Lower leg skin (tissue), 4 donors: ENCODE measurements at regions not wholly inside any gene's neighbourhood (a gene's known extent, or its start where the extent isn't known, plus 50 kb on each side); places are given as distances from the start of the nearest gene placed in this dataset.

Experiments
- DNase-seq, 2 donors: peaks; one replicate each; pipeline ENCODE4 v3.0.0-alpha.2; 2019; ENCODE audit warnings: low spot score in 2 of 2
- H3K4me3 ChIP-seq: fragments of 200-600 bp; sonication (generic); 2 replicates; pipeline ENCODE4 v1.5.1; 2017; ENCODE audit warnings: mild to moderate bottlenecking, low read depth; ENCODE audit not compliant: poor library complexity, severe bottlenecking
- CTCF ChIP-seq, 3 donors: fragments of 450-650 bp; IDR thresholded peaks; one replicate each; pipeline ENCODE4 v1.5.1; 2016; ENCODE audit warnings: antibody characterized with exemption in 3 of 3, mild to moderate bottlenecking in 3 of 3, moderate library complexity in 2 of 3
- POLR2A ChIP-seq, 2 donors: fragments of 450-650 bp; IDR thresholded peaks; one replicate each; pipeline ENCODE4 v1.6.1; 2016 to 2017; ENCODE audit warnings: antibody characterized with exemption in 2 of 2, mild to moderate bottlenecking in 1 of 2, moderate library complexity in 1 of 2
- WGBS, 2 donors: methylation state at CpG; one replicate each; pipeline ENCODE4 v1.1.5; 2018; 5-methylcytosine and 5-hydroxymethylcytosine counted together
- intact Hi-C: fragments of 100-400 bp; cut with DNase I; formaldehyde crosslinking; loops from one replicate; pipeline ENCODE4 v1.15.0; 2023; ENCODE audit warnings: low total_unique reads

- DNase-seq: no peak
These were observed 137.1 kb upstream of the PIEZO2 start for GRCh38 chr18:11286431-11286830.

DNA sequence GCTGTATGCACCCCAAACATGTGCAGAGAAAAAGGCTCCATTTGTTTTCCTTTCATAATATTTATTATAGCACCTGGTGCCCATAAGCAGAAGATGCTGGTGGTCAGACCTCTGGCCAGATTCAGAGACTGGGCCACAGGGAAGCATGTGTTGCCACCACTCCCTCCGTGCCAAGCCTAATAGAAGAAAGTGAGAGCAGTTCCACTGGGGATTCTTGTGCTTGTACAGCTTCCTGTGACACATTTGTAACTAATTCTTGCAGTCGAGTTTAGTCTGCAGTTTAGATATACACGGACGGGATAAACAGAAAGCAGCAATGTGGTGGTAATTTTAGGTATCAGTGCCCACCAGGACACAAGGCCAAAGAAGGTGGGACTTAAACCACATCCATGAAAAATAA lies 135.4 kb upstream of the PIEZO2 start:
- intact Hi-C loops: no loop called here
- WGBS, 2 donors: 43 to 57% methylated on average over 4 of the region's 4 CpGs
- no peak overlapping the region for H3K4me3 ChIP-seq
- TF ChIP-seq CTCF (IDR thresholded peaks at IDR 0.05) (no peak), POLR2A (IDR thresholded peaks at IDR 0.05) (no peak)
- DNase-seq: no peak

More at GRCh38 chr18:11286431-11286830, 137.1 kb upstream of the PIEZO2 start:
- 79 to 83% methylated on average over 3 of the region's 3 CpGs for WGBS, 2 donors
- H3K4me3 ChIP-seq: no peak overlapping the region
- TF ChIP-seq CTCF (IDR thresholded peaks at IDR 0.05): no peak
- no peak for TF ChIP-seq POLR2A (IDR thresholded peaks at IDR 0.05)
- intact Hi-C loops: no loop called here

- intact Hi-C loops: no loop called here
- TF ChIP-seq CTCF (IDR thresholded peaks at IDR 0.05) (no peak), POLR2A (IDR thresholded peaks at IDR 0.05) (no peak)
- H3K4me3 ChIP-seq: no peak overlapping the region
- 80 to 84% methylated on average over 3 of the region's 3 CpGs for WGBS, 2 donors
- DNase-seq: no peak
These were observed 135.0 kb upstream of the PIEZO2 start for GRCh38 chr18:11284349-11284748.

DNA sequence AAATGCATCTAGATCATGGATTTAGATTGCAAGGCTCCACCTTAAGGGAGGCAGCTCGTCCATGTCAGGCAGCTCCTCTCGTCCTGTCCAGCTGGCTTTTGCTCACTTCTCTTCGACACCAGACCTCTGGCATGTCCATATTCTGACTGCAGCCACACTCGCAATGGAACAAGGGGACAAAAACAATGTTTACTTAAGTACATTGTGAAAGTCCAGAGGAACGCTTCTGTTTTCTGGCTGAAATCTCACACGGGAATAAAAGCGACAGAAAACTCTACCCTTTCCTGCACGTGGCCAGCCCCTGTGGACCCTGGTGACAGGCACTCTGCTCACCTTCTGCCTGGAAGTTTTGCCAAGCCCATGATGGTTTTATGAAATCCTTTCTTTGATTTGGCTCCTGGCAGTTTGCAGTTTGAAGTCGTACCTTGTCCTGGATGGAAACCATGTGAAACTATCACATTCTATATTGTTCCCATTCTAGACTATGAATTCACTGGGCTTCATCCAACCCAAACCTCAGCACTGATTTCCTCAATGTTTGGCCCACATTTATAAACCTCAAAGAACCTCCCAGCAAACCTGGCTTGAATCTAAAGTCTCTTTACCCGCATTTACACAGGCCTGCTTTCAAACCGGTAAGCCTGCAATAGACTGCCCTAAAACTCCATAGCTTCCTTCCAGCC lies 134.3 kb upstream of the PIEZO2 start:
- no peak overlapping the region for H3K4me3 ChIP-seq
- TF ChIP-seq POLR2A (IDR thresholded peaks at IDR 0.05) (no peak), CTCF (IDR thresholded peaks at IDR 0.05) (no peak)
- intact Hi-C loops: no loop called here
- WGBS, 2 donors: 53 to 54% methylated on average over 11 of the region's 11 CpGs
- peak in 1 of 2 donors; percentile 25 for DNase-seq

- 80 to 91% methylated on average over 3 of the region's 3 CpGs for WGBS, 2 donors
- intact Hi-C loops: no loop called here
- no peak overlapping the region for H3K4me3 ChIP-seq
- no peak for DNase-seq
- TF ChIP-seq CTCF (IDR thresholded peaks at IDR 0.05) (no peak), POLR2A (IDR thresholded peaks at IDR 0.05) (no peak)
These were observed 130.1 kb upstream of the PIEZO2 start for GRCh38 chr18:11279461-11279860.

- intact Hi-C loops: no loop called here
- H3K4me3 ChIP-seq: no peak overlapping the region
- 80 to 86% methylated on average over 2 of the region's 2 CpGs for WGBS, 2 donors
- no peak for TF ChIP-seq POLR2A (IDR thresholded peaks at IDR 0.05)
- TF ChIP-seq CTCF (IDR thresholded peaks at IDR 0.05): no peak
- DNase-seq: no peak
These were observed 127.3 kb upstream of the PIEZO2 start for GRCh38 chr18:11276678-11277077.
